AG10803 (cell line): ENCODE measurements at regions not wholly inside any gene's neighbourhood (a gene's known extent, or its start where the extent isn't known, plus 50 kb on each side); places are given as distances from the start of the nearest gene placed in this dataset.

ENCODE experiments used
- DNase-seq: peaks from one replicate; pipeline ENCODE4 v3.0.0; 2010; ENCODE audit warnings: low read depth
- H3K4me3 ChIP-seq: 2 replicates; pipeline ENCODE4 v1.5.1; 2011; ENCODE audit warnings: mild to moderate bottlenecking, low read length, control low read depth
- CTCF ChIP-seq: conservative IDR thresholded peaks from 2 replicates; pipeline ENCODE4 v1.5.1; 2011; ENCODE audit warnings: mild to moderate bottlenecking, low read length, control low read depth, inconsistent platforms

GRCh38 chr15:38085114-38085513, 150.7 kb downstream of the TMCO5A start:
- TF ChIP-seq CTCF, result no peak
- no peak overlapping the region for H3K4me3 ChIP-seq
- no peak for DNase-seq

- TF ChIP-seq CTCF, result no peak
- no peak overlapping the region for H3K4me3 ChIP-seq
- peak; percentile 66 for DNase-seq
Measured at GRCh38 chr15:38085931-38086568, 151.6 kb downstream of the TMCO5A start.

GRCh38 chr15:38086611-38087010, 152.2 kb downstream of the TMCO5A start:
- TF ChIP-seq CTCF, result no peak
- no peak for DNase-seq
- no peak overlapping the region for H3K4me3 ChIP-seq

GRCh38 chr15:38088971-38089370, 154.5 kb downstream of the TMCO5A start:
- TF ChIP-seq CTCF, result no peak
- DNase-seq, result peak; percentile 52
- no peak overlapping the region for H3K4me3 ChIP-seq

DNA sequence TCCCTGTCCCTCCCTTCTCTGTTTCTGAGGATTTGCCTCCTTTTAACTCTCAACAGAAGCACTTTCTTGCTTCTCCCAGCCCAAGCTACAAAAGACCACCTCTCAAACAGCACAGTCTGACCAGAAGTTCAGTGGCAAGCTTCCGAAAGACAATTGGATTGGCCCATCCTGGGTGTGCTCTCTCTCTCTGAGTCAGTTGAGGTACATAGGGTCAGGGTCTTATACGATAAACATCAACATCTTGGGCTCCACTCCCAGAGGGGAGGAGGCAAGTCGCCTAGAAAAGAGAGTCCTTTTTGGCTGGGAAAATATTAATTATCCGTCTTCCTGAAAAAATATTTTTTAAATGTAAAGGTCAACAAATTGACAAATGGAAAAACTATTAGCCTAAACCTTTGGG, 155.8 kb downstream of the TMCO5A start:
- DNase-seq, result no peak
- TF ChIP-seq CTCF, result no peak

DNA sequence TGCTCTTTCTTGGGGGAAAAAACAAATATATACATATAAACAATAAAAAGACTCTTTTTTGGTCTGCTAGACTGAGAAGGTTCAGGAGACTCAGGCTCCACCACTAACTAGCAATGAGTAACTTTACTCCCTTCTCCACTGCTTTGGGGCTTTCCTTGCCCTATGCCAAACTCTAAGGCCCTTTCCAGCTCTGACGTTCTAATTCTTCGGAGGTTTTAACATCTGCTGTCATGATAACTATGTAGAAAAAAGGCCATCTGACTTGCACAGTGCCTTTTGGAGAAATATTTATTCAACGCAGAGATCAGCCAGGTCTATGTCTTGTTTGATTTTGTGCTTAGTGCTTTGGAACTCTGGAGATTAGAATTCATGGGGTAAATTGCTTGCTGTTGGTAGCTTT, 156.2 kb downstream of the TMCO5A start:
- H3K4me3 ChIP-seq, result no peak overlapping the region
- no peak for TF ChIP-seq CTCF
- no peak for DNase-seq

More for the DNA sequence above, 155.8 kb downstream of the TMCO5A start:
- H3K4me3 ChIP-seq, result no peak overlapping the region

DNA sequence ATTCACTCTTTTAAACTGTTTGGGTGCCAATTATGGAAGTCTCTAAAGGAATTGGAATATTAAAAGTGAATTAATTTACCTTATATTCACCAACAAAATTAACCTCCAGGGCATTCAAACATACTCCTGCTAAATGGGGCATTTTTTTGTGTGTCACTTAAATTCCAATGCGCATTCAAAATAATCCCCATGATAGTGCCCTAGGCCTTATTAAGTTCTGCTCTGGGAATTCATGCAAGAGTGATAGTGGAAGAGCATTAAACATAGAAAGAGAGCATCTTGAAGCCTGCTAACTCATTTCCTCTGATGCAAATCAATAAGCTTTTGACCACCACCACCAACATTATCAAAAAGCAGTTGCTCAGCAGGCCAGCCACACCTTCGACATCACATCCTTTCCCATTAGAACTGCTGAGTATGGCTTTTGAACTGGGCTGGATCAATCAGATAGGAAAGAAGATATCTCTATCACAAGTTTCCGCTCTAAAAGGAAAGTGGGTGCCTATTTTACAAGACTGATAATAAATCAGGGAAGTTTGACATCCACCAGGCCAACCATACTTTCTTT, 156.7 kb downstream of the TMCO5A start:
- no peak for TF ChIP-seq CTCF
- DNase-seq, result no peak
- H3K4me3 ChIP-seq, result no peak overlapping the region
